ENCODE measurements at regions not wholly inside any gene's neighbourhood (a gene's known extent, or its start where the extent isn't known, plus 50 kb on each side); places are given as distances from the start of the nearest gene placed in this dataset.

DNA sequence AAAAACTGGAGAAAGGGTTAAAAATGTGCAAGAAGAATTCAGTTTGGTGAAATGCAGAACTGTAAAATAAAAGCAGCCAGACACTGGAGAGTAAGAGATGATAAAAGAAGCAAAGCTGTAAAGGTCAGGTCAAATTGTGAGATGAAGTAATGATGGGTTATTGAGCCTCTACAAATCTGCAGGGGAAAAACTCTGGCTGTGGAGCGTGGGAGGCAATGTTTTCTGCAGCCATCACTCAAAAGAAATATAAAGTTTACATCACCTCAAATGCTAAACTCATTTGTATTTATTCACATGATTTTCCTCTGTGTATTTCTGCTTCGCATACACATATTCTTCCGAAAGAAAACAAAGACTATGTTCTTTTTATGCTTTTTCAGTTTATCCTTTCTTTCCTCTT is 158.8 kb upstream of the GPR149 start:
- no peak overlapping the region for H3K4me3 ChIP-seq
- no peak overlapping the region for H3K4me2 ChIP-seq
- no peaks in the 10 kb centered on the region for H4K20me1 ChIP-seq (ENCODE audit: insufficient read depth, poor library complexity, severe bottlenecking)
- H3K4me1 ChIP-seq (ENCODE audit: insufficient read depth) = no peaks in the 10 kb centered on the region
- no peak overlapping the region for H3K27ac ChIP-seq
- no peaks in the 10 kb centered on the region for H3K9me2 ChIP-seq (replicated peaks; ENCODE audit: insufficient read depth)
- DNase-seq (ENCODE audit: low spot score) = no peak
- H2AFZ ChIP-seq = no peak overlapping the region
- no peaks in the 10 kb centered on the region for H3K36me3 ChIP-seq (replicated peaks; ENCODE audit: insufficient read depth, low read depth)
- WGBS (ENCODE audit: low lambda C conversion rate, missing lambda C conversion rate) = 90% methylated on average over 3 of the region's 3 CpGs
- no peaks in the 10 kb centered on the region for H3K9me3 ChIP-seq (ENCODE audit: low read depth)
- TF ChIP-seq CTCF (IDR thresholded peaks at IDR 0.05; ENCODE audit: poor library complexity) (no peak), EZH2 (IDR thresholded peaks at IDR 0.05; ENCODE audit: borderline replicate concordance) (no peak), EZH2phosphoT487 (IDR thresholded peaks at IDR 0.05; ENCODE audit: low read depth, severe bottlenecking, unreplicated experiment) (no peak)
- H3K27me3 ChIP-seq = no peaks in the 10 kb centered on the region
- H3K79me2 ChIP-seq = no peaks in the 10 kb centered on the region

DNA sequence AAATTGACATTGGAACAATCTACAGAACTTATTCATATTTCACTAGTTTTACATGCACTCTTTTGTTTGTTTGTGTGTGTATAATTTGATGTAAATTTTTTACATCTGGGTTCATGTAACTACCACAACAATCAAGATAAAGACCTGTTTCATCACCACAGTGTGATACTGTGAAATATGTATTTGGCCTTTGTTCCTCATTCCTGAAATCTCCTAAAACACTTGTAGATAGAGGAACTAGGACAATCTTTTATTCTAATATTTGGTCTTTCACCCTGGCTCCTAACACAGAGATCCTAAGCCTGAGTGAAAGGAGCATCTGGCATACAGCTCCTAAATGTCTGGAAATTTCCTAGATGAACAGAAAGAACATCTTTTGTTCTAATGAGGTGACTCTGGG is 155.0 kb upstream of the GPR149 start:
- no peak overlapping the region for H3K4me3 ChIP-seq
- H3K27me3 ChIP-seq = no peaks in the 10 kb centered on the region
- no peaks in the 10 kb centered on the region for H3K9me3 ChIP-seq (ENCODE audit: low read depth)
- no peak overlapping the region for H2AFZ ChIP-seq
- DNase-seq (ENCODE audit: low spot score) = no peak
- H4K20me1 ChIP-seq (ENCODE audit: insufficient read depth, poor library complexity, severe bottlenecking) = no peaks in the 10 kb centered on the region
- H3K4me1 ChIP-seq (ENCODE audit: insufficient read depth) = no peaks in the 10 kb centered on the region
- no peaks in the 10 kb centered on the region for H3K9me2 ChIP-seq (replicated peaks; ENCODE audit: insufficient read depth)
- no peaks in the 10 kb centered on the region for H3K36me3 ChIP-seq (replicated peaks; ENCODE audit: insufficient read depth, low read depth)
- TF ChIP-seq EZH2phosphoT487 (IDR thresholded peaks at IDR 0.05; ENCODE audit: low read depth, severe bottlenecking, unreplicated experiment) = no peak
- TF ChIP-seq CTCF (IDR thresholded peaks at IDR 0.05; ENCODE audit: poor library complexity) = no peak
- no peak for TF ChIP-seq EZH2 (IDR thresholded peaks at IDR 0.05; ENCODE audit: borderline replicate concordance)
- no peak overlapping the region for H3K4me2 ChIP-seq
- H3K79me2 ChIP-seq = no peaks in the 10 kb centered on the region
- H3K27ac ChIP-seq = no peak overlapping the region

- Histone ChIP-seq H3K4me3 (no peak overlapping the region), H4K20me1 (ENCODE audit: insufficient read depth, poor library complexity, severe bottlenecking) (no peaks in the 10 kb centered on the region), H3K9me3 (ENCODE audit: low read depth) (no peaks in the 10 kb centered on the region), H3K4me1 (ENCODE audit: insufficient read depth) (no peaks in the 10 kb centered on the region), H3K27me3 (no peaks in the 10 kb centered on the region), H3K79me2 (no peaks in the 10 kb centered on the region), H3K36me3 (replicated peaks; ENCODE audit: insufficient read depth, low read depth) (no peaks in the 10 kb centered on the region), H3K9me2 (replicated peaks; ENCODE audit: insufficient read depth) (no peaks in the 10 kb centered on the region), H2AFZ (no peak overlapping the region), H3K27ac (no peak overlapping the region), H3K4me2 (no peak overlapping the region)
- TF ChIP-seq CTCF (IDR thresholded peaks at IDR 0.05; ENCODE audit: poor library complexity) (no peak), EZH2 (IDR thresholded peaks at IDR 0.05; ENCODE audit: borderline replicate concordance) (no peak), EZH2phosphoT487 (IDR thresholded peaks at IDR 0.05; ENCODE audit: low read depth, severe bottlenecking, unreplicated experiment) (no peak)
- WGBS (ENCODE audit: low lambda C conversion rate, missing lambda C conversion rate) = 84% methylated on average over 4 of the region's 4 CpGs
- DNase-seq (ENCODE audit: low spot score) = no peak
Measured at GRCh38 chr3:154584041-154584440, 154.1 kb upstream of the GPR149 start.

- H3K36me3 ChIP-seq (replicated peaks; ENCODE audit: insufficient read depth, low read depth) = no peaks in the 10 kb centered on the region
- WGBS (ENCODE audit: low lambda C conversion rate, missing lambda C conversion rate) = 81% methylated on average over 4 of the region's 4 CpGs
- no peaks in the 10 kb centered on the region for H4K20me1 ChIP-seq (ENCODE audit: insufficient read depth, poor library complexity, severe bottlenecking)
- no peaks in the 10 kb centered on the region for H3K79me2 ChIP-seq
- H3K4me1 ChIP-seq (ENCODE audit: insufficient read depth) = no peaks in the 10 kb centered on the region
- H3K4me2 ChIP-seq = no peak overlapping the region
- DNase-seq (ENCODE audit: low spot score) = no peak
- no peak overlapping the region for H3K27ac ChIP-seq
- H3K4me3 ChIP-seq = no peak overlapping the region
- TF ChIP-seq EZH2phosphoT487 (IDR thresholded peaks at IDR 0.05; ENCODE audit: low read depth, severe bottlenecking, unreplicated experiment) (no peak), EZH2 (IDR thresholded peaks at IDR 0.05; ENCODE audit: borderline replicate concordance) (no peak), CTCF (IDR thresholded peaks at IDR 0.05; ENCODE audit: poor library complexity) (no peak)
- H3K27me3 ChIP-seq = no peaks in the 10 kb centered on the region
- no peaks in the 10 kb centered on the region for H3K9me3 ChIP-seq (ENCODE audit: low read depth)
- H2AFZ ChIP-seq = no peak overlapping the region
- H3K9me2 ChIP-seq (replicated peaks; ENCODE audit: insufficient read depth) = no peaks in the 10 kb centered on the region
Measured at GRCh38 chr3:154583086-154583634, 153.2 kb upstream of the GPR149 start.

All from hepatocyte (in vitro differentiated cells).